Ovary (tissue), 3 donors: ENCODE measurements at regions not wholly inside any gene's neighbourhood (a gene's known extent, or its start where the extent isn't known, plus 50 kb on each side); places are given as distances from the start of the nearest gene placed in this dataset.

Source experiments
- CTCF ChIP-seq, 3 donors: fragments of 450-650 bp in 2 of 3; fragments of 200-600 bp in 1 of 3; IDR thresholded peaks; one replicate each; pipeline versions ENCODE4 v1.5.1 to v1.8.0; 2016 to 2022; ENCODE audit warnings: antibody characterized with exemption in 3 of 3, mild to moderate bottlenecking in 1 of 3
- EP300 ChIP-seq: sonication (generic); formaldehyde crosslinking; IDR thresholded peaks from one replicate; pipeline ENCODE4 v1.6.1; 2017; ENCODE audit warnings: antibody characterized with exemption
- POLR2A ChIP-seq: fragments of 450-650 bp; IDR thresholded peaks from one replicate; pipeline ENCODE4 v1.6.1; 2017; ENCODE audit warnings: antibody characterized with exemption, mild to moderate bottlenecking, moderate library complexity
- donor health status: DM: no; HTN: no; CAD: no.

- no peak for TF ChIP-seq CTCF (IDR thresholded peaks at IDR 0.05)
- no peak for TF ChIP-seq POLR2A
- no peak for TF ChIP-seq EP300
These were observed 291.6 kb downstream of the PTBP2 start for GRCh38 chr1:97013136-97013535.
